H9 (cell line): ENCODE measurements at regions not wholly inside any gene's neighbourhood (a gene's known extent, or its start where the extent isn't known, plus 50 kb on each side); places are given as distances from the start of the nearest gene placed in this dataset.

Experiments used
- DNase-seq: peaks from one replicate; pipeline ENCODE4 v3.0.0-alpha.2; 2017
- H2AFZ ChIP-seq: one replicate; pipeline ENCODE4 v1.6.1; 2013; ENCODE audit warnings: mild to moderate bottlenecking, low read length, control low read depth, moderate library complexity
- H2AK5ac ChIP-seq: 2 replicates; pipeline ENCODE4 v1.6.1; 2013; ENCODE audit warnings: low read length, control low read depth, mixed read lengths; ENCODE audit not compliant: insufficient read length
- H2BK120ac ChIP-seq: one replicate; pipeline ENCODE4 v1.6.1; 2013; ENCODE audit warnings: low read depth, mild to moderate bottlenecking, low read length, control low read depth, inconsistent platforms; ENCODE audit not compliant: poor library complexity, severe bottlenecking
- H2BK12ac ChIP-seq: 2 replicates; pipeline ENCODE4 v1.6.1; 2013; ENCODE audit warnings: low read length, control low read depth, mixed read lengths, low read depth; ENCODE audit not compliant: insufficient read length
- H2BK15ac ChIP-seq: 2 replicates; pipeline ENCODE4 v1.6.1; 2013; ENCODE audit warnings: low read depth, low read length, control low read depth
- H2BK20ac ChIP-seq: one replicate; pipeline ENCODE4 v1.6.1; 2013; ENCODE audit warnings: low read depth, mild to moderate bottlenecking, low read length, control low read depth, inconsistent platforms; ENCODE audit not compliant: poor library complexity, severe bottlenecking
- H2BK5ac ChIP-seq: 2 replicates; pipeline ENCODE4 v1.6.1; 2013; ENCODE audit warnings: low read length, control low read depth, mixed read lengths; ENCODE audit not compliant: insufficient read length
- H3K14ac ChIP-seq: 2 replicates; pipeline ENCODE4 v1.6.1; 2013; ENCODE audit warnings: low read length, control low read depth; ENCODE audit not compliant: insufficient read depth
- H3K18ac ChIP-seq: 2 replicates; pipeline ENCODE4 v1.6.1; 2013; ENCODE audit warnings: low read depth, mild to moderate bottlenecking, mixed read lengths, low read length, control low read depth; ENCODE audit not compliant: insufficient read length
- H3K23ac ChIP-seq: 2 replicates; pipeline ENCODE4 v1.6.1; 2013; ENCODE audit warnings: low read length, control low read depth, mixed read lengths, low read depth; ENCODE audit not compliant: insufficient read length
- H3K23me2 ChIP-seq: 2 replicates; pipeline ENCODE4 v1.6.1; 2013; ENCODE audit warnings: low read depth, mild to moderate bottlenecking, mixed read lengths, low read length, control low read depth; ENCODE audit not compliant: insufficient read length, poor library complexity, severe bottlenecking
- H3K27ac ChIP-seq: 2 replicates; pipeline ENCODE4 v1.5.1; 2013; ENCODE audit warnings: low read length, control low read depth, mixed read lengths, low read depth; ENCODE audit not compliant: insufficient read length
- H3K27me3 ChIP-seq: 2 replicates; pipeline ENCODE4 v1.6.1; 2013; ENCODE audit warnings: low read length, control low read depth, inconsistent platforms; ENCODE audit not compliant: insufficient read depth
- H3K4ac ChIP-seq: 2 replicates; pipeline ENCODE4 v1.6.1; 2013; ENCODE audit warnings: low read depth, mild to moderate bottlenecking, control low read depth, inconsistent platforms, low read length, moderate library complexity
- H3K4me1 ChIP-seq: 2 replicates; pipeline ENCODE4 v1.6.1; 2013; ENCODE audit warnings: low read length, control low read depth, inconsistent platforms; ENCODE audit not compliant: insufficient read depth
- H3K4me2 ChIP-seq: 2 replicates; pipeline ENCODE4 v1.6.1; 2013; ENCODE audit warnings: low read length, control low read depth, mixed read lengths; ENCODE audit not compliant: insufficient read length, insufficient read depth
- H3K56ac ChIP-seq: 2 replicates; pipeline ENCODE4 v1.6.1; 2013; ENCODE audit warnings: low read depth, mild to moderate bottlenecking, mixed read lengths, low read length, control low read depth; ENCODE audit not compliant: insufficient read length
- H3K79me1 ChIP-seq: 2 replicates; pipeline ENCODE4 v1.6.1; 2013; ENCODE audit warnings: low read depth, mild to moderate bottlenecking, moderate library complexity, low read length, control low read depth, inconsistent platforms; ENCODE audit not compliant: insufficient read depth, poor library complexity, severe bottlenecking
- H3K79me2 ChIP-seq: 2 replicates; pipeline ENCODE4 v1.6.1; 2013; ENCODE audit warnings: low read length, control low read depth, inconsistent platforms; ENCODE audit not compliant: insufficient read depth
- H3K9ac ChIP-seq: 2 replicates; pipeline ENCODE4 v1.6.1; 2013; ENCODE audit warnings: low read length, control low read depth, mixed read lengths; ENCODE audit not compliant: insufficient read length; ENCODE audit errors: extremely low read depth
- H3K9me3 ChIP-seq: one replicate; pipeline ENCODE4 v1.6.1; 2013; ENCODE audit warnings: low read depth, low read length, inconsistent platforms; ENCODE audit not compliant: control insufficient read depth
- H3T11ph ChIP-seq: one replicate; pipeline ENCODE4 v1.6.1; 2013; ENCODE audit warnings: mild to moderate bottlenecking, low read length, control low read depth, inconsistent platforms
- H4K20me1 ChIP-seq: one replicate; pipeline ENCODE4 v1.6.1; 2013; ENCODE audit not compliant: control insufficient read depth, insufficient read length, insufficient read depth
- H4K5ac ChIP-seq: 2 replicates; pipeline ENCODE4 v1.6.1; 2013; ENCODE audit warnings: low read depth, mild to moderate bottlenecking, mixed read lengths, low read length, control low read depth; ENCODE audit not compliant: insufficient read length
- H4K8ac ChIP-seq: replicated peaks from 2 replicates; pipeline ENCODE4 v1.6.1; 2013; ENCODE audit warnings: low read length, control low read depth, mixed read lengths, low read depth; ENCODE audit not compliant: insufficient read length
- H4K91ac ChIP-seq: 2 replicates; pipeline ENCODE4 v1.6.1; 2013; ENCODE audit warnings: low read depth, mild to moderate bottlenecking, moderate library complexity, mixed read lengths, low read length, control low read depth; ENCODE audit not compliant: insufficient read length
- H3K27ac Mint-ChIP-seq, 3 experiments: 2 replicates in 2 of 3; 3 replicates in 1 of 3; pipeline ENCODE4 v1.8.0; 2020 to 2021; ENCODE audit warnings: mixed read lengths in 3 of 3, mild to moderate bottlenecking in 1 of 3, moderate library complexity in 1 of 3
- H3K27me3 Mint-ChIP-seq: 2 replicates; pipeline ENCODE4 v1.8.0; 2021; ENCODE audit warnings: low read depth, mild to moderate bottlenecking, moderate library complexity, mixed read lengths
- H3K36me3 Mint-ChIP-seq, 3 experiments: 2 replicates in 2 of 3; 3 replicates in 1 of 3; pipeline ENCODE4 v1.8.0; 2020 to 2021; ENCODE audit warnings: low read depth in 3 of 3, mixed read lengths in 3 of 3; ENCODE audit not compliant: insufficient read depth in 1 of 3
- H3K4me1 Mint-ChIP-seq, 2 experiments: 2 replicates each; pipeline ENCODE4 v1.8.0; 2020; ENCODE audit warnings: mixed read lengths in 2 of 2
- H3K4me3 Mint-ChIP-seq, 2 experiments: 2 replicates in 1 of 2; 3 replicates in 1 of 2; pipeline ENCODE4 v1.8.0; 2020 to 2021; ENCODE audit warnings: mild to moderate bottlenecking in 2 of 2, mixed read lengths in 2 of 2, moderate library complexity in 1 of 2
- H3K9me3 Mint-ChIP-seq, 2 experiments: 2 replicates in 1 of 2; 3 replicates in 1 of 2; pipeline ENCODE4 v1.8.0; 2020; ENCODE audit warnings: mild to moderate bottlenecking in 2 of 2, mixed read lengths in 2 of 2, moderate library complexity in 1 of 2
- WGBS: extraction: QIAGEN DNeasy Blood & Tissue Kit; methylation state at CpG from one replicate; pipeline ENCODE4 v1.1.7; 2013; ENCODE audit warnings: missing lambda C conversion rate, low lambda C conversion rate, mixed read lengths; ENCODE audit not compliant: insufficient read length; ENCODE audit errors: extremely low coverage; 5-methylcytosine and 5-hydroxymethylcytosine counted together
- TF ChIP-seq, protein P1 (sequence below): fragments of 200-600 bp; sonication (generic); conservative IDR thresholded peaks from 3 replicates; pipeline ENCODE4 v1.8.0; 2021; ENCODE audit warnings: antibody characterized with exemption, mild to moderate bottlenecking

DNA sequence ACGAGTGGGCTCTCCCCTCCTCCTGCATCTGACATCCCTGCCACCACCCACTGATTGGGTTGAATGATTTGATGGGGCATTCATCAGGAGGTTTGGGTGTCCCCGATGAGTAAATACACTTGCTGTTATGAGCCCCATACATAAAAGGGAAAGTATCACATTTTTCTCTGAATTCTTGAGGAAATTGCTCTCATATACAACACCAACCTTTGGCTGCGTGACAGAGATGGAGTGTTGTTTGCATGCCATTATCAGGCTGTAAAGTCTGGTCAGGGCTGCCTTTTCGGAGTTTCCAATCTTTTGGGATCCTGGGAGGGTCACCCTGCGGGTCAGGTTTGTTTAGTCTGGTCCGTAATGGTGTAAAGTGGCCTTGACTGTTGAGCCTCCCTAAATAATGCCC lies 227.9 kb upstream of the SPRED2 start:
- H3K9me3 Mint-ChIP-seq: no peaks in the 10 kb centered on the region

More for the DNA sequence above, 227.9 kb upstream of the SPRED2 start:
- TF ChIP-seq, protein P1, sequence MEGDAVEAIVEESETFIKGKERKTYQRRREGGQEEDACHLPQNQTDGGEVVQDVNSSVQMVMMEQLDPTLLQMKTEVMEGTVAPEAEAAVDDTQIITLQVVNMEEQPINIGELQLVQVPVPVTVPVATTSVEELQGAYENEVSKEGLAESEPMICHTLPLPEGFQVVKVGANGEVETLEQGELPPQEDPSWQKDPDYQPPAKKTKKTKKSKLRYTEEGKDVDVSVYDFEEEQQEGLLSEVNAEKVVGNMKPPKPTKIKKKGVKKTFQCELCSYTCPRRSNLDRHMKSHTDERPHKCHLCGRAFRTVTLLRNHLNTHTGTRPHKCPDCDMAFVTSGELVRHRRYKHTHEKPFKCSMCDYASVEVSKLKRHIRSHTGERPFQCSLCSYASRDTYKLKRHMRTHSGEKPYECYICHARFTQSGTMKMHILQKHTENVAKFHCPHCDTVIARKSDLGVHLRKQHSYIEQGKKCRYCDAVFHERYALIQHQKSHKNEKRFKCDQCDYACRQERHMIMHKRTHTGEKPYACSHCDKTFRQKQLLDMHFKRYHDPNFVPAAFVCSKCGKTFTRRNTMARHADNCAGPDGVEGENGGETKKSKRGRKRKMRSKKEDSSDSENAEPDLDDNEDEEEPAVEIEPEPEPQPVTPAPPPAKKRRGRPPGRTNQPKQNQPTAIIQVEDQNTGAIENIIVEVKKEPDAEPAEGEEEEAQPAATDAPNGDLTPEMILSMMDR: no peak
- no peak overlapping the region for H3K4ac ChIP-seq
- H3K4me2 ChIP-seq: no peak overlapping the region
- no peaks in the 10 kb centered on the region for H3K4me1 ChIP-seq
- Mint-ChIP-seq H3K4me3 (no peak overlapping the region), H3K27me3 (peaks cover 2% of the 10 kb centered on the region; the same call in 1 of the 2 replicates), H3K27ac (no peak overlapping the region), H3K36me3 (no peaks in the 10 kb centered on the region), H3K4me1 (peaks cover 0 to 7% of the 10 kb centered on the region in 2 experiments; a peak in 2 of 4 replicates)
- H3K18ac ChIP-seq: no peak overlapping the region
- no peak overlapping the region for H2BK15ac ChIP-seq
- H3K23ac ChIP-seq: no peak overlapping the region
- H3K9ac ChIP-seq: no peak overlapping the region
- H4K20me1 ChIP-seq: no peaks in the 10 kb centered on the region
- H3K27ac ChIP-seq: no peak overlapping the region
- no peak overlapping the region for H2BK12ac ChIP-seq
- H3K9me3 ChIP-seq: no peaks in the 10 kb centered on the region
- no peak overlapping the region for H3T11ph ChIP-seq
- DNase-seq: no peak
- H3K23me2 ChIP-seq: no peaks in the 10 kb centered on the region
- H4K8ac ChIP-seq: no peak overlapping the region
- H4K91ac ChIP-seq: no peak overlapping the region
- no peak overlapping the region for H2AK5ac ChIP-seq
- no peak overlapping the region for H4K5ac ChIP-seq
- no peak overlapping the region for H3K14ac ChIP-seq
- no peaks in the 10 kb centered on the region for H3K27me3 ChIP-seq
- no peak overlapping the region for H2BK5ac ChIP-seq
- no peak overlapping the region for H2BK120ac ChIP-seq
- H3K79me2 ChIP-seq: no peaks in the 10 kb centered on the region
- no peak overlapping the region for H2BK20ac ChIP-seq
- WGBS: no CpG with 5 or more reads among the region's 6 CpGs
- no peak overlapping the region for H2AFZ ChIP-seq
- H3K79me1 ChIP-seq: no peaks in the 10 kb centered on the region
- no peak overlapping the region for H3K56ac ChIP-seq
